ENCODE measurements at regions not wholly inside any gene's neighbourhood (a gene's known extent, or its start where the extent isn't known, plus 50 kb on each side); places are given as distances from the start of the nearest gene placed in this dataset.
"Not testable (repeated sequence)": the region's sequence is repeated elsewhere in the genome, so short reads cannot be mapped to it uniquely, and the experiment has no call there.

GRCh38 chr7:35887430-35887829 lies 86.6 kb downstream of the SEPTIN7 start:
- not testable (repeated sequence) for TF ChIP-seq CTCF, POLR2AphosphoS5 (IDR thresholded peaks at IDR 0.05)
